GF-D8 (cell line): ENCODE measurements at regions not wholly inside any gene's neighbourhood (a gene's known extent, or its start where the extent isn't known, plus 50 kb on each side); places are given as distances from the start of the nearest gene placed in this dataset.

Experiments
- DNase-seq: peaks from one replicate; lab custom pipeline; 2025; lab: John Stamatoyannopoulos, UW

GRCh38 chr20:60903325-60903971, 348.6 kb upstream of the CDH4 start:
- DNase-seq, result no peak

DNA sequence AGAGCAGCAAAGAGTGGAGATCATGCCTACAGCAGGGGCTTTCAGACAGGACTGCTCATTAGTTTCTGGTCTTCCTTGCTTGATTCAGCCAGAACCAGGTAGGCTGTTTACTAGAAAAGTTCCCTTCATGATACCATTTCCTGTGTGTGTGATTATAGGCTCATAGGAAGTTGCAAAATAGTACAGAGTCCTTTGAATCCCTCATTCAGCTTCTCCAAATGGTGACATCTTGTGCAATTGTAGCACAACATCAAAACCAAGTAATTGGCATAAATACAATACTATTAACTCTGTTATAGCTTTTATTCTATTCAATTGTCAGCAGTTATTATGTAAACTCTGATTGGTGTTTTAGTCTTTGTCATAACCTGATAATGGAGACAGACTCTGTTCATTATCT, 347.3 kb upstream of the CDH4 start:
- DNase-seq, result no peak

GRCh38 chr20:60905919-60906318, 346.1 kb upstream of the CDH4 start:
- DNase-seq, result no peak

DNA sequence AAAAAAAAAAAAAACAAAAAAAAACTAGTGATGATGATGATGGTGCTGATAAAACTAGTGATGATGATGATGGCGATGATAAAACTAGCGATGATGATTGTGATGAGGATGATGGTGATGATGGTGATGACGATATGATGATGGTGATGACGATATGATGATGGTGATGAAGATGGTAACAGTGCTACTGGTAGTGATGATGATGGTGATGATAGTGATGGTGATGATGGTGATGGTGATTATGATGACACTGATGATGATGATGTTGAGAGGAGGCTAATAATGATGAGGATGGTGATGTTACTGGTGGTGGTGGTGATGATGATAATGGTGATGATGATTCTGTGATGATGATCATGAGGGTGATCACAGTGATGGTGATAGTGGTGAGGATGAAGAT, 345.5 kb upstream of the CDH4 start:
- no peak for DNase-seq

GRCh38 chr20:60913298-60913697, 338.8 kb upstream of the CDH4 start:
- no peak for DNase-seq

GRCh38 chr20:60921022-60921622, 330.9 kb upstream of the CDH4 start:
- no peak for DNase-seq

DNA sequence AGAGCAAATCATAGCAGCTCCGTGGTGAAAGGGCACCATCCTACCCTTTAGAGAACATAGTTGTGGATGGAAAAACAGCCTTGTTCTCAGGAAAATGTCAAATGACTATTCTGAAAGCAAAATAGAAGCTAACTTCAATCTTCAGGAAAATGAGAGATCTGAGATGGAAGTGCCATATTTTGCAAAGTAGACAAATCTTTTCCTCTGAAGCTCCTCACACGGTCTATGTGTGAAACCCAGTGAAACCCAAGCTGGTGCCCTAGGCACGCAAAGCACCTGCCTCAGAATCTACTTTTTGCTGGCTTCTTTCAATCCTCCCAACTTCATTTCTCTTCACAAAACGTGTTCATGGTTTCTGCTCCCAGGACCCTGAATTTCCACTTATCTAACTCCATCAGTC, 325.2 kb upstream of the CDH4 start:
- DNase-seq, result no peak

DNA sequence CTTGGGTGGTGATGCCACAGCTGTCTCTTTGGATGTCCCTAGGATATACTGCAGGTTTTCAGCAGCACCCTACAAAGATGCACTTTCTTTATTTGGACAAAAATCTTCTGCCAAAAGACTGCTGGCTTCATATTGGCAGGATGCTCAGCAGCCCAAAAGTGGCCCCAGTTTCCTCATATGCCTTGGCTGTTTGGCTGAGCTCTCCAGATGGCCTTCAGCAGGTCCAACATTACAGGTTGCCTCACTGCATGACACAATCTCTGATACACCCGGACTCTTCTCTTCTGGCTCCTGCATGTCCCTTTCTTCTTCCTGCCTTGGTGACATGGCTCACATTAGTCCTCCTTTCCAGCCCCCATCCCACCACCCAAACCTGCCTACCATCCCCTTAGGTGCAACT, 323.7 kb upstream of the CDH4 start:
- no peak for DNase-seq

GRCh38 chr20:60930023-60930790, 321.9 kb upstream of the CDH4 start:
- DNase-seq, result no peak

DNA sequence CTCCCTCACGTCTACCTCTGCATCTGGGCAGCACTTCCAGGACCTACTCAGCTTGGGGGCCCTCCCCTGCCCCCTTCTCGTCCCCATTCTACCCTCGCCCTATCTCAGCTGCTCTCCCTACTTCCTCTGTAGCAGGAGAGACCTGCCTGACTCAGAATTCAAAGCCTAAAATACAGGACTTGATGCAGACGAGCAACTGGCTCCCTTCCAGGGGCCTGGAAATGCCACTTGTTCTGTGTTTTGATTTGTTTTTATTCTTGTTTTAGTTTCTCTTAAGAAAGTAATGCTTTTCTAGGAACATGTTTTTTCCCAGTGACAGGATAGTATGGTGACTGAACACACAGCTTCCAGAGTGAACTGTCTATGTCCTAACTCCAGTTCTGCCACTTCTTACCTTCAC, 320.4 kb upstream of the CDH4 start:
- no peak for DNase-seq

GRCh38 chr20:60934724-60935123, 317.3 kb upstream of the CDH4 start:
- no peak for DNase-seq

DNA sequence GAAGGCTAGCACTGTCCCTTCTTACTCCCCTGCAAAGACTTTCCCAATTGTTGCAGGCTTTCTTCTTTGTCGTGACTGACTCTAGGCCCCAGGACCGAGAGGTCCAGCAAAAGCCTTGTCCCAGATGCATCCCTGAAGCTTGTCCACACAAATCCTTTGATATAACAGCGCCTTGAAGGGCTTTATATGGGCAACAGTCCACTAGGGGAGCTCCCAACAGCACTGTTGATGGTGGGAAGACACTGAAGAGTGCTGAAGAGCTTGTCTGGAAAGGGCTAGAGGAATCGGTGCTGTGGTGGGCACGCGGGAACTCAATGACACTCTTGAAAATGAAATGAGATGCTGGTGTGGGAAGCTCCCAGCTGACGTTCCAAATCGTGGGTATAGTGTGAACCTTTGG, 316.1 kb upstream of the CDH4 start:
- DNase-seq, result no peak

DNA sequence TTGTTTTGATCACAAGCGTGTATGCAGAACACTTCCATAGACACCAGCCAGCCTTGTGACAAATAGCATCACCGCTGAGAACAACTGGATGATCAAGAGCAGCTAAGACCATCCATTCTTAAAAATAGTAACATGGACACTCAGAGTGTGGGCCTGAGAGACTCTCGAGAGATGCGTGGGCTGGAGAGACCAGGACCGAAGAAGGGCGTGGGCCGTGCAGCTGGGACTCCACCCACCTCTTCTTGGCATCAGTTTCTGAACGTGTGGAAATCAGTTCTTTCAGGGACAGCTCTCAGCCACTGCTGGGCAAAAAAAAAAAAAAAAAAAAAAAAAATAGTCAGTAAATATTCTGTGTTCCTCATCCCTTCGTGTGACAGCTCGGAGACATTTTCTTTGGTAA, 314.5 kb upstream of the CDH4 start:
- DNase-seq, result no peak

DNA sequence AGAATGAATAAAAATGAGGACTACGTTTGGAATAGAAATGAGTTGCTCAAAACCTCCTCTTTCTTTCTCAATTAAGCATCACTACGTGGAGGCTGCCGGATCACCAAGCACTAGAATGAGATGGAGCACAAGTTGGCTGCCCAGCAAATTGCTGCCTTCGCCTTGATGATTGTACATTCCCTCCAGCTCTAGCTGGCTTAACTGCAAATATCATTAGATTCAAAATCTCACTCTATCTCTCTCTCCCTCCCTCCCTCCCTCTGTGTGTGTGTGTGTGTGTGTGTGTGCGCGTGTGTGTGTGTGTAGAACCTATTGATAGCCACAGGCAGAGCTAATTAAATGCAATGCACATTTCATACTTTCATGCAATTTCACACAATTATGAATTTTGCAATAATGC, 310.7 kb upstream of the CDH4 start:
- no peak for DNase-seq

DNA sequence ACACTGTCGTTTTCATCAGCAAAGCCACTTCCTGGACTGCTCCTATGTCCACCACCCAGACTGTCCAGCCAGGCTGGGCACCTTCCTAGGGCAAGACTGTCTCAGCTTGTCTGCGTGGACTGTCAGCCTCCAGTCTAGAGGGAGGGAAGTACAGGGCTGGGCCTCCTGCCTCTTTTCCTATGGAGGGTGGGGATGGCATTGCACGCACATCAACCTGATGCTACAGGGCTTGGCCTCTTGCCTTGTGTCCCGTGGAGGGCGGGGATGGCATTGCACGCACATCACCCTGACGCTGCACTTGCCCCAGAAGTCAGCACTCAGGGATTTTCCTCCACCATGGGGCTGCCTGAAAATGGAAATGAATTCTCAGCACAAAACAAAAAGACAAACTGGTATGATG, 304.2 kb upstream of the CDH4 start:
- DNase-seq, result no peak

- no peak for DNase-seq
Measured at GRCh38 chr20:60948224-60948623, 303.8 kb upstream of the CDH4 start.

GRCh38 chr20:60950561-60950960, 301.5 kb upstream of the CDH4 start:
- DNase-seq, result no peak

DNA sequence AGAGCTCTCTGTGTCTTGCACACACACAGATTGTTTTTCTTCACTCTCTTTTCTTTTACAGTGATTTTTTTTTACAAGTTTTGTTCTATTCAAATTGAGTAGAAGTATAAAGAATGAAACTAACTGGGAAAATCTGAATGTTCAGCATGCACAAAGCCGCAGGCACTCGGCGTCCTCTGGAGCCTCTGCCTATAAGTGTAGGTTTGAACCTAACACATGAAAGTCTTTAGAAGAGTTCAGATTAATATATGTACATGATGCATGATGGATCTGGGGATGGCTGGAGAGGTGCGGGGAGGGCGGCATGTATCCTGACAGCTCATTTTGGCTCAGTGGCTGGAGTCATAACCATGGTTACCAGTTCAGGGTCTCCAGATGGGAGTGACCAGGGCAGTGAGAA, 301.1 kb upstream of the CDH4 start:
- no peak for DNase-seq

DNA sequence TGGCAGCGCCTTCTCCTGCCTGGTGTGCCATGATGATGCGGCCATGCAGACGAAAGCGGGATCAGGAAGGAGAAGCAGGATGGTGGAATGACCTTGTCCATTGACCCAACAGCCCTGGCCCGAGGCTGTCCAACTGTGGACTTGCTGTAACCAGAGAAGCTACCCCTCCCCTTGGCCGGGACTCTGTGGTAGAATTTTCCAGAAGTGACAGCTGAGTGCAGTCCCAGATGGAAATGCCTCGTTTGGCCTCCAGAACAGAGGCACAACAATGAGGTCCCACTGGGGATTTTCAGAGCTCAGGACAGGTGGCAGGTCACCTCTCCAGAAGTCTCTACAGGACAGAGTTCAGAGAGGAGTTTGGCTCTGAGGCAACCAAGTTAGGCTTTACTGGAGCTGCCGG, 299.2 kb upstream of the CDH4 start:
- DNase-seq, result no peak

DNA sequence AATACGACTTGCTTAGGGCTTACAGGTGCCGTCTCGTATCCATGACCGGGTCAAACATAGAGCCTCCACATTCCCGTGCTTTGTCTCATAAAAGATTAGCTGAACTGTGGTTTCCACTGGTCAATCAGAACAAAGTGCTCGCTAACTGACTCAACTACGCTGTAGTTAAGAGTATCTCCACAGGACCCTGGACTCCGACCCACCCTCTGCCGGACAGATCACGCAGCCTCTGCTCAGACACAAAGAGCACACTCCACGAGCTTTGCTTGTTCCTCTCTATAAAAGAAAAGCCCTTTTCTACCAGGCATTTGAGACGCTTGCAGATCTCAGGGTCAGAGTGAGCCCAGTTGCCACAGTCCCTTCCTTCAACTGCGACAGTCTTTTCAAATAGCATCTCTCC, 298.7 kb upstream of the CDH4 start:
- no peak for DNase-seq

GRCh38 chr20:60955706-60956105, 296.4 kb upstream of the CDH4 start:
- no peak for DNase-seq

DNA sequence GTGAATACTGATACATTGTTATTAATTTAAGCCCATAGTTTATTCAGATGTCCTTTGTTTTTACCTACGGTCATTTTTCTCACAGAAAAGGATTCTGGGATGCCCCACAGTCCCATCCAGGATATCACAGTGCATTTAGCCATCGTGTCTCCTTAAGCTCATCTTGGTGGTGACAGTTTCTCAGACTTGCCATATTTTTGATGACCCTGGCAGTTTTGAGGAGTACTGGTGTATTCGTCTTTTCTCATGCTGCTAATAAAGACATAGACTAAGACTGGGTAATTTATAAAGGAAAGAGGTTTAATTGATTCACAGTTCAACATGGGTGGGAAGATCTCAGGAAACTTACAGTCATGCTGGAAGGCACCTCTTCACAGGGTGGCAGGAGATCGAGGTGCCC, 295.9 kb upstream of the CDH4 start:
- DNase-seq, result no peak

- DNase-seq, result no peak
Measured at GRCh38 chr20:60957621-60958020, 294.4 kb upstream of the CDH4 start.

GRCh38 chr20:60959971-60960370, 292.1 kb upstream of the CDH4 start:
- no peak for DNase-seq
